Psoas muscle (tissue), 7 donors: ENCODE measurements at regions not wholly inside any gene's neighbourhood (a gene's known extent, or its start where the extent isn't known, plus 50 kb on each side); places are given as distances from the start of the nearest gene placed in this dataset.

Source experiments
- ATAC-seq, 4 donors: fragments of 200-7000 bp; cut with Tn5 transposase; one replicate each; pipeline ENCODE4 v1.9.1; 2020; ENCODE audit warnings: moderate library complexity in 3 of 4, mild to moderate bottlenecking in 2 of 4
- DNase-seq, 2 donors: peaks; one replicate each; pipeline ENCODE4 v3.0.0-alpha.2; 2020
- H3K27ac ChIP-seq: fragments of 200-600 bp; one replicate; pipeline ENCODE4 v1.8.0; 2022
- H3K27me3 ChIP-seq, 3 donors: fragments of 200-600 bp in 1 of 3; one replicate each; pipeline versions ENCODE4 v1.6.1 to v1.8.0; 2013 to 2022; ENCODE audit warnings: low read length in 2 of 3, mild to moderate bottlenecking in 2 of 3, moderate library complexity in 1 of 3; ENCODE audit not compliant: insufficient read depth in 3 of 3
- H3K36me3 ChIP-seq, 2 donors: fragments of 200-600 bp in 1 of 2; one replicate each; pipeline versions ENCODE4 v1.6.1 to v1.8.0; 2013 to 2022; ENCODE audit warnings: low read depth in 1 of 2, mild to moderate bottlenecking in 1 of 2, moderate library complexity in 1 of 2; ENCODE audit not compliant: insufficient read depth in 1 of 2
- H3K4me1 ChIP-seq: fragments of 200-600 bp; one replicate; pipeline ENCODE4 v1.8.0; 2022
- H3K4me3 ChIP-seq: fragments of 200-600 bp; one replicate; pipeline ENCODE4 v1.8.0; 2022; ENCODE audit warnings: mild to moderate bottlenecking
- H3K9me3 ChIP-seq: fragments of 200-600 bp; one replicate; pipeline ENCODE4 v1.8.0; 2022
- CTCF ChIP-seq: fragments of 200-600 bp; IDR thresholded peaks from one replicate; pipeline ENCODE4 v1.8.0; 2022; ENCODE audit warnings: antibody characterized with exemption
- WGBS, 3 donors: extraction: QIAGEN DNeasy Blood & Tissue Kit; methylation state at CpG; one replicate each; pipeline versions ENCODE4 v1.1.6 to v1.1.7; 2013; 5-methylcytosine and 5-hydroxymethylcytosine counted together
- intact Hi-C, 2 donors: fragments of 100-400 bp; cut with DNase I; formaldehyde crosslinking; loops; one replicate each; pipeline versions ENCODE4 v1.11.0 to v1.14.2; 2022
- donor health status: healthy with polysubstance abuse.
- donor health status: DM: no; HTN: no; CAD: no; lungs with moderate emphysema.
- donor health status: Bipolar disorder and iron deficiency.
- donor health status: healthy.
- donor health status: DM: yes; HTN: yes; CAD: no.
- donor health status: DM: no; HTN: no; CAD: no.
- donor health status: DM: yes; HTN: yes; CAD: no.

GRCh38 chr12:3995306-3995705 is 122.1 kb upstream of the PARP11 start:
- 82 to 93% (median 89%) methylated on average over 2 of the region's 2 CpGs for WGBS, 3 donors

GRCh38 chr12:3994500-3994899 is 121.3 kb upstream of the PARP11 start:
- intact Hi-C loops, result no loop called here
- no peaks in the 10 kb centered on the region for H3K9me3 ChIP-seq
- no peak overlapping the region for H3K27ac ChIP-seq
- no peak for TF ChIP-seq CTCF
- H3K36me3 ChIP-seq, result no peaks in the 10 kb centered on the region
- no peak overlapping the region for H3K4me3 ChIP-seq
- DNase-seq (no peak), ATAC-seq (no peak)
- 81 to 89% (median 88%) methylated on average over 3 of the region's 3 CpGs for WGBS, 3 donors
- peaks cover 0 to 17% (median 6%) of the 10 kb centered on the region in 3 donors for H3K27me3 ChIP-seq
- no peaks in the 10 kb centered on the region for H3K4me1 ChIP-seq

More at GRCh38 chr12:3995306-3995705, 122.1 kb upstream of the PARP11 start:
- peaks cover 0 to 17% (median 5%) of the 10 kb centered on the region in 3 donors for H3K27me3 ChIP-seq
- no peak overlapping the region for H3K4me3 ChIP-seq
- intact Hi-C loops, result loop anchor here (5.0 kb wide), 2 partner anchors 37 to 282 kb away; no protein-coding TSS in a partner anchor
- no peaks in the 10 kb centered on the region for H3K9me3 ChIP-seq
- H3K4me1 ChIP-seq, result no peaks in the 10 kb centered on the region
- no peak for DNase-seq
- no peaks in the 10 kb centered on the region for H3K36me3 ChIP-seq
- ATAC-seq, result no peak
- TF ChIP-seq CTCF, result no peak
- no peak overlapping the region for H3K27ac ChIP-seq

GRCh38 chr12:3992945-3993344 is 119.7 kb upstream of the PARP11 start:
- ATAC-seq, result no peak
- TF ChIP-seq CTCF, result no peak
- Histone ChIP-seq H3K27ac (no peak overlapping the region), H3K9me3 (no peaks in the 10 kb centered on the region), H3K4me1 (no peaks in the 10 kb centered on the region), H3K27me3 (peaks cover 0 to 17% (median 6%) of the 10 kb centered on the region in 3 donors), H3K36me3 (no peaks in the 10 kb centered on the region), H3K4me3 (no peak overlapping the region)
- no peak for DNase-seq
- intact Hi-C loops, result no loop called here
- 44 to 57% (median 44%) methylated on average over 4 of the region's 4 CpGs for WGBS, 3 donors

GRCh38 chr12:3991798-3992580 is 118.8 kb upstream of the PARP11 start:
- intact Hi-C loops, result no loop called here
- no peak for DNase-seq
- ATAC-seq, result no peak
- no peaks in the 10 kb centered on the region for H3K9me3 ChIP-seq
- WGBS, 3 donors, result 80 to 87% (median 84%) methylated on average over 11 of the region's 11 CpGs
- H3K4me1 ChIP-seq, result no peaks in the 10 kb centered on the region
- peaks cover 0 to 17% (median 6%) of the 10 kb centered on the region in 3 donors for H3K27me3 ChIP-seq
- H3K36me3 ChIP-seq, result no peaks in the 10 kb centered on the region
- TF ChIP-seq CTCF, result no peak
- H3K27ac ChIP-seq, result no peak overlapping the region
- no peak overlapping the region for H3K4me3 ChIP-seq
